PC-9 (cell line): ENCODE measurements at regions not wholly inside any gene's neighbourhood (a gene's known extent, or its start where the extent isn't known, plus 50 kb on each side); places are given as distances from the start of the nearest gene placed in this dataset.

ENCODE experiments used
- BruUV-seq: library from RNA; stranded (reverse); fragments of 400-500 nt; replicated peaks from 2 replicates; lab custom pipeline; 2021; lab: Mats Ljungman, UMichigan
- CTCF ChIA-PET: fragments of 300-600 bp; sonication (Branson Sonifier 250); formaldehyde crosslinking; loops from one replicate; lab custom pipeline; 2022; ENCODE audit warnings: antibody characterized with exemption; lab: Charles Lee
- POLR2A ChIA-PET: fragments of 300-600 bp; sonication (Branson Sonifier 250); formaldehyde crosslinking; loops from one replicate; lab custom pipeline; 2022; ENCODE audit warnings: antibody characterized with exemption; ENCODE audit not compliant: unreplicated experiment; lab: Charles Lee
- DNase-seq, 2 experiments: peaks; one replicate each; pipeline versions ENCODE4 v3.0.0 to v3.0.0-alpha.2; 2015 to 2022; ENCODE audit warnings: mixed read lengths in 1 of 2
- H2AFZ ChIP-seq: fragments of 200-600 bp; sonication (generic); 2 replicates; pipeline ENCODE4 v1.8.1; 2017; ENCODE audit warnings: antibody characterized with exemption
- H3F3A ChIP-seq: fragments of 200-600 bp; sonication (generic); 2 replicates; pipeline ENCODE4 v1.8.1; 2017; ENCODE audit warnings: antibody characterized with exemption, mild to moderate bottlenecking, low read depth; ENCODE audit not compliant: insufficient read depth
- H3K27ac ChIP-seq: fragments of 200-600 bp; sonication (generic); 2 replicates; pipeline ENCODE4 v1.6.1; 2016; ENCODE audit warnings: mixed run types
- H3K27me3 ChIP-seq: fragments of 200-600 bp; sonication (generic); 2 replicates; pipeline ENCODE4 v1.6.1; 2016; ENCODE audit warnings: low read depth, mixed run types; ENCODE audit not compliant: insufficient read depth
- H3K36me3 ChIP-seq: fragments of 200-600 bp; sonication (generic); 2 replicates; pipeline ENCODE4 v1.6.1; 2016; ENCODE audit warnings: low read depth, mixed run types
- H3K4me1 ChIP-seq: fragments of 200-600 bp; sonication (generic); replicated peaks from 2 replicates; pipeline ENCODE4 v1.6.1; 2016; ENCODE audit warnings: mixed run types; ENCODE audit not compliant: insufficient read depth
- H3K4me2 ChIP-seq: fragments of 200-600 bp; sonication (generic); 2 replicates; pipeline ENCODE4 v1.6.1; 2017; ENCODE audit warnings: mixed run types
- H3K4me3 ChIP-seq: fragments of 200-600 bp; sonication (generic); 2 replicates; pipeline ENCODE4 v1.6.1; 2016; ENCODE audit warnings: mixed run types
- H3K79me2 ChIP-seq: fragments of 200-600 bp; sonication (generic); 2 replicates; pipeline ENCODE4 v1.6.1; 2017; ENCODE audit warnings: low read depth, mixed run types
- H3K9me2 ChIP-seq: fragments of 200-600 bp; sonication (generic); 2 replicates; pipeline ENCODE4 v1.8.1; 2017; ENCODE audit warnings: mild to moderate bottlenecking; ENCODE audit not compliant: insufficient read depth
- H3K9me3 ChIP-seq: fragments of 200-600 bp; sonication (generic); 2 replicates; pipeline ENCODE4 v1.8.1; 2016; ENCODE audit warnings: low read depth; ENCODE audit not compliant: insufficient read depth
- H4K20me1 ChIP-seq: fragments of 200-600 bp; sonication (generic); 2 replicates; pipeline ENCODE4 v1.8.1; 2017; ENCODE audit not compliant: insufficient read depth
- EZH2 ChIP-seq: fragments of 200-600 bp; sonication (generic); IDR thresholded peaks from 2 replicates; pipeline ENCODE4 v1.8.0; 2017; ENCODE audit warnings: antibody characterized with exemption, low read depth
- intact Hi-C: fragments of 100-400 bp; cut with micrococcal nuclease; formaldehyde crosslinking; loops from one replicate; pipeline ENCODE4 v1.10.0; 2022; ENCODE audit not compliant: unreplicated experiment
- TF ChIP-seq, protein P1 (sequence below): fragments of 200-600 bp; sonication (generic); conservative IDR thresholded peaks from 2 replicates; pipeline ENCODE4 v1.6.1; 2017; ENCODE audit warnings: mixed run types, antibody characterized with exemption, mild to moderate bottlenecking, moderate library complexity

DNA sequence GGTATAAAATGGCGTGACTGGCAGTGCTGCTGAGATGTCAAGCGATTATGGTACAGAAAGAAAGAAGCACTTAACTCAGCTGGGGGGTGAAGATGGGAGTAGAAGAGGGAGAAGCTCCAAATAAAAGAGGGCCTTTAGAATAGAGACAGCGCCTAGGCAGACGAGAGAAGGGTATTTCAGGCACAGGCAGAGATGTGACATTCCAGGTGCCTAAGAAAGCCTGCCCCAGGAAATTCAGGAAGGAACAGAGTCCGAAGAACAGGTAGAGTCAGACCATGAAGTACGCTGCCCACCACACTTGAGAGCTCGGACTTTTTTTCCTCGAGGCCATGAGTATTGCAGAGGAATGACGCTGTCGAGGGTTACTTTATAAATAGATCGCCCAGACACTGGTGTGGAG is 170.9 kb upstream of the ATF7IP start:
- Histone ChIP-seq H4K20me1 (no peaks in the 10 kb centered on the region), H3K79me2 (no peaks in the 10 kb centered on the region), H2AFZ (no peak overlapping the region), H3K9me3 (no peaks in the 10 kb centered on the region), H3K4me1 (no peaks in the 10 kb centered on the region), H3K4me3 (no peak overlapping the region), H3K9me2 (no peaks in the 10 kb centered on the region), H3K36me3 (no peaks in the 10 kb centered on the region), H3F3A (no peaks in the 10 kb centered on the region), H3K4me2 (no peak overlapping the region), H3K27me3 (no peaks in the 10 kb centered on the region), H3K27ac (no peak overlapping the region)
- intact Hi-C loops = no loop called here
- CTCF ChIA-PET = no interaction called here
- no TSS peak for BruUV-seq
- POLR2A ChIA-PET = no interaction called here
- DNase-seq = no peak
- TF ChIP-seq, protein P1, sequence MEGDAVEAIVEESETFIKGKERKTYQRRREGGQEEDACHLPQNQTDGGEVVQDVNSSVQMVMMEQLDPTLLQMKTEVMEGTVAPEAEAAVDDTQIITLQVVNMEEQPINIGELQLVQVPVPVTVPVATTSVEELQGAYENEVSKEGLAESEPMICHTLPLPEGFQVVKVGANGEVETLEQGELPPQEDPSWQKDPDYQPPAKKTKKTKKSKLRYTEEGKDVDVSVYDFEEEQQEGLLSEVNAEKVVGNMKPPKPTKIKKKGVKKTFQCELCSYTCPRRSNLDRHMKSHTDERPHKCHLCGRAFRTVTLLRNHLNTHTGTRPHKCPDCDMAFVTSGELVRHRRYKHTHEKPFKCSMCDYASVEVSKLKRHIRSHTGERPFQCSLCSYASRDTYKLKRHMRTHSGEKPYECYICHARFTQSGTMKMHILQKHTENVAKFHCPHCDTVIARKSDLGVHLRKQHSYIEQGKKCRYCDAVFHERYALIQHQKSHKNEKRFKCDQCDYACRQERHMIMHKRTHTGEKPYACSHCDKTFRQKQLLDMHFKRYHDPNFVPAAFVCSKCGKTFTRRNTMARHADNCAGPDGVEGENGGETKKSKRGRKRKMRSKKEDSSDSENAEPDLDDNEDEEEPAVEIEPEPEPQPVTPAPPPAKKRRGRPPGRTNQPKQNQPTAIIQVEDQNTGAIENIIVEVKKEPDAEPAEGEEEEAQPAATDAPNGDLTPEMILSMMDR = no peak
- no peak for TF ChIP-seq EZH2

DNA sequence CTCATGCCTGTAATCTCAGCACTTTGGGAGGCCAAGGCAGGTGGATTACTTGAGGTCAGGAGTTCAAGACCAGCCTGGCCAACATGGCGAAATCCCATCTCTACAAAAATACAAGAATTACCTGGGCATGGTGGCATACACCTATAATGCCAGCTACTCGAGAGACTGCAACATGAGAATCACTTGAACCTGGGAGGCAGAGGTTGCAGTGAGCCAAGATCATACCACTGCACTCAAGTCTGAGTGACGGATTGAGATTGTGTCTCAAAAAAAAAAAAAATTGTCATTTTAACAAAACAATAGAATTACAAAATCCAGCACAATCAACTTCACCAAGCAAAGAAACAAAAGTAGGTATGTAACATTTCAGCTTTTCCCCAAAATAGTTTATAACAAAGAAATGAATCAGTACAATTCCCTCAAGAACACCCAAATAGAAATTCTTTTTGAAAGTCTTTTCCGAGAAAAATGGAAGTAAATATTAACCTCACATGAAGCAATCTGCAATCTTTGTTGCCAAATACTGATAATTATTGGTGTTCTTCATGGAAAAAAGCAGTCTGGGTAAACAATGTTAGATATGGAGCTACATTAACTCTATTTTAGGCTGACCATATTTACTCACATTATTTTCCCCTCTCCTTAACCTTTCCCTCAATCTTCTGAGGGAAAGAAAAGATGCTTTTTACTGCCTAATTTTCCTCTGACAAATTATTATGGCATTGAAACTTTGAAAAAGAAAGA is 165.9 kb upstream of the ATF7IP start:
- H3K9me3 ChIP-seq = no peaks in the 10 kb centered on the region
- intact Hi-C loops = no loop called here
- DNase-seq = no peak
- H3F3A ChIP-seq = no peaks in the 10 kb centered on the region
- POLR2A ChIA-PET = interaction anchor here (0.5 kb wide), 1 partner anchor 166 kb away, joined by 5 read pairs; the partner anchor contains the start of gene ATF7IP
- no peak overlapping the region for H3K4me2 ChIP-seq
- no peaks in the 10 kb centered on the region for H3K36me3 ChIP-seq
- TF ChIP-seq, protein P1 = no peak
- TF ChIP-seq EZH2 = no peak
- H3K4me1 ChIP-seq = no peaks in the 10 kb centered on the region
- BruUV-seq = no TSS peak
- H3K4me3 ChIP-seq = no peak overlapping the region
- H2AFZ ChIP-seq = no peak overlapping the region
- no peaks in the 10 kb centered on the region for H3K27me3 ChIP-seq
- no peak overlapping the region for H3K27ac ChIP-seq
- H4K20me1 ChIP-seq = no peaks in the 10 kb centered on the region
- CTCF ChIA-PET = interaction anchor here (0.7 kb wide), 1 partner anchor 473 kb away, joined by 3 read pairs; no protein-coding TSS in a partner anchor
- H3K79me2 ChIP-seq = no peaks in the 10 kb centered on the region
- H3K9me2 ChIP-seq = no peaks in the 10 kb centered on the region

DNA sequence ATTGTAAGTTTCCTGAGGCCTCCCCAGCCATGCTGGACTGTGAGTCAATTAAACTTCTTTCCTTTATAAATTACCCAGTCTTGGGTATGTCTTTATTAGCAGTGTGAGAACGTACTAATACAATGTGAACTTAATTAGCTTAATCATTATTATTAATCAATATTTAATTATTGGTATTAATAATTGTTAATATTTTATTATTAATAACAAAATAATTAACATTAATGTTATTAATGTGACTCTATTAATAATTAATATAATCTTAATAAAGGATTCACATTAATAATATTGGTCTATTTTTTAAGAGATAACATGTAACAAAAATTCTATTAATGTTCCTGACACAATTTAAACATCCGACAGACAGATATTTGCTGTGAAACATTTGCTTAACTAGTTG is 164.9 kb upstream of the ATF7IP start:
- no peak overlapping the region for H3K4me3 ChIP-seq
- no peak overlapping the region for H3K27ac ChIP-seq
- no peaks in the 10 kb centered on the region for H3K27me3 ChIP-seq
- no peaks in the 10 kb centered on the region for H4K20me1 ChIP-seq
- no peaks in the 10 kb centered on the region for H3K79me2 ChIP-seq
- no peaks in the 10 kb centered on the region for H3K36me3 ChIP-seq
- DNase-seq = no peak
- no peaks in the 10 kb centered on the region for H3K9me3 ChIP-seq
- no peak overlapping the region for H3K4me2 ChIP-seq
- no peaks in the 10 kb centered on the region for H3F3A ChIP-seq
- no peak overlapping the region for H2AFZ ChIP-seq
- ChIA-PET CTCF (no interaction called here), POLR2A (no interaction called here)
- intact Hi-C loops = no loop called here
- H3K4me1 ChIP-seq = no peaks in the 10 kb centered on the region
- BruUV-seq = no TSS peak
- H3K9me2 ChIP-seq = no peaks in the 10 kb centered on the region
- TF ChIP-seq, protein P1 = no peak
- TF ChIP-seq EZH2 = no peak
